UCSD-AML1 (cell line): ENCODE measurements at regions not wholly inside any gene's neighbourhood (a gene's known extent, or its start where the extent isn't known, plus 50 kb on each side); places are given as distances from the start of the nearest gene placed in this dataset.
"Not testable (repeated sequence)": the region's sequence is repeated elsewhere in the genome, so short reads cannot be mapped to it uniquely, and the experiment has no call there.

Source experiments
- DNase-seq: peaks from one replicate; lab custom pipeline; 2025; ENCODE audit not compliant: unreplicated experiment; lab: John Stamatoyannopoulos, UW

DNA sequence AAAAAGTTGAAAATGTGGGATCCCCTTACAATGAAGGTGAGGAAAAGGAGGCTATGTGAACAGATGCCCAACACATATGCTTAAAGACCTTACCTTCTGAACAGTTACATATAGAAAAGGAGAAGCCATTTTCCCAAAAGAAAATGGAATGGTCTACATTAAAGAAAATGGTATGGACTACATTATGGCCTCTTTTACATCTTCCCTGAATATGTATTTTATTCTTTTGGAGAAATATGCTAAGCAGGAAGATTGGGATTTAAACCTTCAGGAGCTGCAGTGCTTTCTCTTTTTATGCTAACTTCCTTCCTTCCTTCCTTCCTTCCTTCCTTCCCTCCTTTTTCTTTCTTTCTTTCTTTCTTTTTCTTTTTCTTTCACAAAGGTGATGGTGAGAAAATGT is 155.4 kb downstream of the SEC23IP start:
- DNase-seq, result no peak

DNA sequence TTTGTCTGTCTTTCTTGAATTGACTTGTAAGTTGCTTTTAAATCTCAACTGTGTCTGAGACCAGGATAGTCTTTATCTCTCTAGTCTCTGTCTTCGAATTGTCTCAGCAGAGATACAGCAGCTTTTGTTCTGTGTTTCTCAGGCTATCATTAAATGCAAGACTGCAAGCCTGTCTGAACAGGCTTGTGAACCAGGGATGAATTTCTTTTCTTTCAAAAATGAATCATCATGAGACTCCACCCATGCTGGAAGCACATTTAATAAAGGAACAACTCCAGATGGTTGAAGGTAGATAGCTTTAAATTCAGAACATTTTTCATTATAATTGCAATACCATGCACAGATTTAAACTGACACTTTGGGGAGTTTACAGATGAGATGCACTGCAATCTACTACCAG is 155.9 kb downstream of the SEC23IP start:
- DNase-seq, result no peak

DNA sequence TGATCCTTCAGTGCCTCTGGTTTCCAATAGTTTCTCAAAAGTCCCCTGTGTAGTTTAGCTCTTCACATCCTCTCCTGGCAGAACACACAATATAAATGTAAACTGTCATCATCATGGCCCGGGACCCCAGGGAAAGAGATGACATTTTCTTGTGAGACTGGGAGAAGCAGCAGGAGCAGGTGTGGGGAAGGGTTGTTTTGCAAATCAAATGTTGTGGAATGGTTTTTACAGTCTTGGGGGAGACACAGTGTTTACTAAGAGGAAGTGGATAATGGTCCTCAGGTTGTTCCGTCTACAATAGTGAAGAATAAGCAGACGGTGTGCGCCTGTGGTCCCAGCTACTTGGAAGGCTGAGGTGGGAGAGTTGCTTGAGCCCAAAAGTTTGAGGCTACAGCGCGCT is 159.1 kb downstream of the SEC23IP start:
- DNase-seq, result no peak

DNA sequence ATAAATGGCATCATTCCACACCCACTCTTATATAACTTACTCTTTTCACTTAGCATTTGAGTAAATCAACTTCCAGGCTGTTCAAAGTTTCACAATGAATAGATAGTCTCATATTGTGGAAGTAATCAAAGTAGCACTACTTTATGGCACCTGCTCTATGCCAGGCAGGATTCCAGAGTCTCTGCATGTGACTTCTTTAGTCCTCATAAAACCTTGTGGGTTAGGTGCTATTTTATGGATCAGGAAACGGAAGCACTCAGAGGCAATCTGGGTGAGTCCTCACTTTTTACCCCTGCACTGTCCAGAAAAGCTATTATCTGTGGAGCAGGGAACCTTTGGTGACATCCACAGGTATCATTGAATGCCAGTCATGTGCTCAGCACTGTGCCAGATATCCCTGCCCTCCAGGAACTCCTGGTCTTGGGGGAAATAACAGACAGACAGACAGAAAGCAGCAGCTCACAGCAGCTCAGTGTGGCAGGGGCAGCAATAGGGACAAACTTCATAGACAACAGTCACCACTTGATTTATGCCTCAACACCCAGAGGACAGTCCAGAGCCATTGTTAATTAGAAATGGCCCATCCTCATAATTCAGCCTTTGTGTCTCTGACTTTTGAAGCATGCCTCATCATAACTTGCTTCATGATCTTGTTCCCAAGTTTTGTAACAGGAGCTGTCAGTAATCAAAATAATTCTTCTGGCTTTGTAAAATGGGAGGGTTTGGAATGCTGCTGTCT is 160.6 kb downstream of the SEC23IP start:
- no peak for DNase-seq

DNA sequence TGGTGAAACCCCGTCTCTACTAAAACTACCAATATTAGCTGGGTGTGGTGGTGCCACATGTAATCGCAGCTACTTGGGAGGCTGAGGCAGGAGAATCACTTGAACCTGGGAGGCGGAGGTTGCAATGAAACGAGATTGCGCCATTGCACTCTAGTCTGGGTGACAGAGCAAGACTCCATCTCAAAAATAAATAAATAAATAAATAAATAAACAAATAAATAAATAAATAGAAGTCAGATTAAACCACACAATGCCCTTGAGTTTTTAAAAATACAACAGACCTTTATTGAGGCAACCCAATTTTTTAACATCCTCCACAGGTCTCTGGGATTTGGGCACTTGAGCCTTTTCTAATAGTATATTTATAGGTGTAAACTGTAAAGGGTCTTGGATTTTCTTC is 167.3 kb downstream of the SEC23IP start:
- DNase-seq, result not testable (repeated sequence)

DNA sequence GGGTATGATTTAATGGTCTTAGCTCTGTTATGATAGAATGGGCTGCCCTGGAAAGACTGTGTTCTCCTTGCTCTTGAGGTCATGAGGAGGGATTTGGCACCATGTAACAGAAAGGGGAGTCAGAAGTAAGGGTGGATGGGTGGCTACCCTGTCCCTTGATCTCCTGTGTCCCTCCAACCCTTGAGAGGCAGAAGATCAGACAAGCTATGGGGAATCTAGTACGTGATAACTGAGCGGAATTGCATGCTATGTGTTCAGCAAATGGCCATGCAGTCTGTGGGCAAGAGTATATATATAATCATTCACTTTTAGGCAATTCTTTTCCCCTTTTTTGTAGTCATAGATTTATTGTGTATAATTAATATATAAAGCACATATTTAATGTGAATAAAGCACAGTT is 174.9 kb downstream of the SEC23IP start:
- DNase-seq, result no peak

DNA sequence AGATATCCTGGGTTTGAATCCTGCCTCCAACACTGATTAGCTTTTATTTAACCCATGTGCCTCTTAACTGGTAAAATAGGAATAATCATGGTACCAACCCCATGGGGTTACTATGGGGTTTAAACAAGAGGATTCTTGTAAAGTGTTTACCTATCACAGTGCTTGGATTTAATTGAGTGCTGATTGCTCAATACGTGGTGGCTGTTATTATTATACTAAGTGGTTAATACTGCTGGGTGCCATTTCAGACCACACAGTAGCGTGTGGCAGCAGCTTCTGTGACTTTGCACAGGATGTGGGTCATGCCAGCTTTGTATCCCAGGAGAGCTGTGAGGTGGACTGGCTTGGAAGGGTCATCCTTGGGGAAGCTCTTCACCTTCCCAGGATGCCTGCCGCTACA is 177.2 kb downstream of the SEC23IP start:
- DNase-seq, result no peak

DNA sequence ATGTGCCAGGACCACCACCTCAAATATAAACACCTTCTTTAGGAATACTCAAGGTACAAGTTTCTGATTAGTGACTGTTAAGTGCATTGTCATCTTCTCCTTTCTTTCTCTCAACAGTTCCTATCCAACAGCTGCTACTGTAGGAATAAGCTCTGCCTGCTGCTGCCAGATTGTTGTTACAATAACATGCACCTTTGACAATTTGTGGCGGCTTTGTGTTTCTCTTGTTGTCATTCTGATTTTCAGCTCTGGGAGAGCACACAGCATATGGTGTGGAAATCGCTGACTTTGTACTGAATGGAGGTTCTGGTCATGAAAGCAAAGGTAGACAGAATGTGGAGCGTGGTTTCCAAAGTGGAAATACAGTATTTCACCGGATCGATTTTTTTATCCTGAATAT is 182.8 kb downstream of the SEC23IP start:
- DNase-seq, result no peak

DNA sequence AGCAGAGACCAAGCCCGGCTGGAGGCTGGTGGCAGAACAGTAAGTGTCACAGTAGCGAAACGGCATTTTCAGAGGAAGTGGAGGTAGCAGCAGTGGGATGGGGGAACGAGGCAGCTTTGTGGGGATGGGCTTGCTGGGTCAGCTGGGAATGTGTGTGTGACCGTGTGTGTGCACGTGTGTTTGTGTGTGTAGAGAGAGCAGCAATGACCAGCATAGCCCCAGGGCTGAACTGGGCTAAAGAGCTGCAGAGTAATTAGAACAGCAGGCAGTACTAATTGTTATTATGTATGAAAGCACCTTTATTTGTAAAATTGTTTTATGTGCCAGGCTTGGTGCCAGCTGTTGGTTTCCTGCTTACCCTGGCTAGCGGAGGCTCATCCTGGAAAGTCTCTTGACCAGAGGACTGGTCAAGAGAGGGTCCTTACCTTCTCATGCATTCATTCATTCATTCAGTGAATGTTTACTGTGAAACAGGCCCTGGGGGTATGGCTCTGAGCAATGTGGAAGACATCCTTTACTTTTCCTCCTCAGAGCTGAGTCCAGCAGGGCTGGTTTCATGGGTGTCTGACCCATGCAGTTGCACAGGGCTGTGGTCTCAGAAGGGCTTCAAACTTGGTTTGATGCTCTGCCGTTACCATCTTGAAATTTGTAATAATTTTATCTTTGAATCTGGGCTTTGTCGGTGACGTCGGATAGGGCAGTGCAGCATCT is 184.6 kb downstream of the SEC23IP start:
- DNase-seq, result no peak

DNA sequence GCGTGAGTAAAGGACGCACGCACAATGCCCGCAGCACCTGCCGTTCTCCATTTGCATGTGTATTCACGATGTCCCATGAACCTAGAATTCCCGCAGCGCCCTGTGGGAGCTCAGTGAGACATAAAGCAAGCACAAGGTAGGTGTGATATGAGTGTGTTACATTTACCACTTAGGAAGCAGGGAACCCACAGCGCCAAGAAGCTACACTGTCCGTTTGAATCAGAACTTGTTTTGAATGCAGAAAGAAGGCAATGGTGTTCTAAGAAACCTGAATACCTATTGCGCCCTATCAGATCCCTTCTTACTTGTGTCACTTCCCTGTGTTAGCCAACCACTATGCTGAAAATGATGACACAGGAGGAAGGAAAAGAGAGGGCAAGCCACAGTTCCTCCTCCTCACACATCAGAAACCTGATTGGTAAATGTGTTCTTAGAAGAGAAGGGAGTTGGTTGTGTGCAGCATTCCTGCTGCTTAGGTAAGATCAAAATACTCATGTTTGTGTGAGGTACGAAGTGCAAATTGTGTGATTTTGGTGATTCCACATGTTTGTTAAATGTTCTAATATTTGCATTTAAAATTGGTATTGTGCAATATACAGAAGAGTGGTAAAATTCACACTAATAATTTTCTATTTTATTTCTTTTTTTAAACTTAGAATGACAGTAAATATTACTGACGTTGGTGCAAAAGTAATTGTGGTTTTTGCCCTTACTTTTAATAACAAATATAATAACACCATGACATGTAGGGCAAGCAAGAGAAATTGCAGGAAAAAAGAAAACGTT is 185.4 kb downstream of the SEC23IP start:
- no peak for DNase-seq

DNA sequence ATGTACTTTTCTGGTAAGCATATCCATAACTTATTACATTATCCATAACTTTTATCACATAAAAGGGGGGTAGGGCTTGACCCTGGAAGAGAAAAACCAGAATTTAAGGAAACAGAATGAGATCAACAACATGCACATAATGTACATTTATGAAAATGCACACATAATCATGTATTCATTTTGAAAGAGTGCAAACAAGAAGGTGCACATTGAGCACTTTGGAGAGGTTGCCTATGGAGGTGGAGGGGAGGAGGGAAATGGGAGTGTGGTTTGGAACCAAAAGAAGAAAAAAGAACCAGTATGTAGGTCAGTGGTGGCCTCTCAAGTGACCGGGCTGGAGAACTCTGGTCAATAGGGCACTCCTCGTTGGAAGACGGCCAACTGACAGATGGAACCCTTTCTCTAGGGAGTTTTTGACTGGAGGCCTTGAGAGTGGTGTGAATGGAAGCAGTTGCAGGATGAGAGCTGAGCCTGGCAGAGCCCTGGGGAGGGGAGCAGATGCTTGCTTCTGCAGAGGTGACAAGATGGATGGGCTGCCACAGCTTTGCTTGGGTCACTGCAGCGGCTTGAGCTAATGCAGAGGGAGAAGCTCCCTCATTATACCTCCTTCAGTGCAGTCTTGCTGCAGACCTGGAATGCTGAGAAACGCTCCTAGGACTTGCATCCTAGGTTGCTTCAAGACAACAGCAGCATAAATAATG is 192.7 kb downstream of the SEC23IP start:
- no peak for DNase-seq

DNA sequence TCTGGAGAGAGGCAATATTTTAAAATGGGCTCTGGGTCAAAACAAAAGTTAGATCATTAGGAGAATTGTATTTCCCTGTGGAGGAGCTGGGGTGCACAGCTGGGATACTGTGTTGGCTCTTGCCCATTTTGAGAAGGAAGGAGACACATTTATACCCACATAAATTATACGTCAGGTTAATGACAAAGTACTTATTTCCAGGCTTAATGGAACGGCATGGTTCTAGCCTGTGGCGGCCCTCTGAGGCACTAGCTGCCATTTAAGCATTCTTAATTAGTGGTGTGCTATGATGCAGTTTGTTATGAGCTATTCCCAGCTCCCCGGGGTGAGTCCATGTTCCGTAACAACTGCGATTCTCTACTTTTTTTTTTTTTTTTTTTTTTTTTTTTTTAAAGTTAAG is 193.5 kb downstream of the SEC23IP start:
- no peak for DNase-seq

DNA sequence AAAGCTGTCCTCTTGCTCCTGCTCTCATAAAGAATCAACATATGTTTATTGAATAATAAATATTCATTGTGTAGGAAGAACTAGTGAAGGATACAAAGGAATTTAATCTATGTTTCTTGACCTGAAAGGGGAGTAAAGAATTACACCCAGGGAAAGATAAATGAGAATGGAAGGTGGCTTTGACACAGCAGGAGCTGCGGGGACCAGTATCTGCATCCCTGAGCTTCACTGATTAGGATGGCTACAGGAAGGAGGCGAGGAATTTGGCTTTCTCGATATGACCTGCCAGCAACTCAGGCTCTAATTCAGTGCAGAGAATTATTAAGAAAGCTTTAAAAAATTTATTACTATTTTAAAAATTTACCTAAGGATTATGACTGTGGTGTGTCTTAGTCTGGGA is 194.6 kb downstream of the SEC23IP start:
- no peak for DNase-seq

DNA sequence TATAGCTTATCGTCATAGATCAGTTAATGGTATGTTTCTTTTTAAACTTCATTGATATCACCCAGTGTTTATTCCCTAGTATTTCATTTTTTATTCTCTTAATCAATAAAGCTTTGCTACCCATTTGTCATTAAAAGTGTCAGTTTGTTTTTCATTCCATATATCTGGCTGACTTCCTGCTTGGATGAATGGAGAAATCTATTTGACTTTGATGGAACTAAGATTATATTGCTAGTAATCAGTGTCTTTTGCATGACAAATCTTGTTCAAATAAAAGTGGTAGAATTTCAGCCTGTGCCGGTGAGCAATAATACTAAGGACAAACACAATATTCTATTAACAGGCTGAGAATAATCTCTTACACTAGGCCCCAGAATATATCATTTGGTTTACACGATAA is 203.3 kb downstream of the SEC23IP start:
- no peak for DNase-seq

DNA sequence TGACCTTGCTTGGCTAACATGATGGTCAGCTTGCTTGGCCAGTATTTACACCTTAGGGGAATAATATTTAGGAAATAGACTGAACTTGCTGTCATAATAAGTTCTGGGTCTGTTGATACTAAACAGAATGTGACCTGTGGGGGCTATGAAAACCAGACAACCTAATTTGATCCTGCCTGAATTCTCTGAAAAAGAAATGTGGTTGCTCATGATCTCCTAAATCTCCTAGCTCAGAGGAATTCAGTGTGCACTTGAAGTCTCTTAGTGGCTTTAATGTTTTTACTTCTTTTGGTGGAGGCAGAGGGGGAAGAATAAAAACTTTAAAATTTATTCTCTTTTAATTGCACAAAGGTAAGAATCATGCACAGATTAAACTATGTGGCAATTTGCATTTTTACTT is 205.2 kb downstream of the SEC23IP start:
- no peak for DNase-seq

DNA sequence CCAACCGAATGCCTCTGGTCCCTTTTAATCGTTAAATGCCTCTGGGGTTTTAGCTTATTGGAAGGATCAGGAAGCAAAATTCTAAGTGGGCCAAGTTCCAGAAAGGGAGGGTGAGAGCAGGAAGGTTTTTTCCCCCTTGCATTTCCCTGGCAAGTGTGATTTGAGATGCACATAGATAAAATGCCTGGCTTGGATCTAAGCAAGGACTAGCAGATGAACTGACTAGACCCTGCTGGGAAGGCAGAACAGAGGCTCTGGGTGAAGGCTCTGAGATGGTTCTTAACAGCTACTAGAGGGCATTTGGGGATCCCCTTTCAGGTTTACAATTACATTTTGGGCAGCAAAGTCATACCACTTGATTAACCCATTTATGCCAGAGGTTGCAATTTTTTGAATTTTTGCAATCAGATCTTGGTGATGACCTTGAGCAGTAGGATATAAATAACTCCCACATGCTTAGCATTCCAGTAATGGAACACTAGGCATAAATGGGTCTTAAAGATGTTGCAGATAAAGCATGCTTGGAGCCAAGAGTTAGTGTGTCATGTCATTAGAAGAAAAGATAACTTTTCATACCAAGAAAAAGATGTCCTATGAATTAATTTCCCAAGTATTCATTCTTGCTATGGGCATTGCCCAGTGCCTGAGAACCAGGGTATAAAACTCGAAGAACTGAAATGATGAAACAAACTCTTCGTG is 205.9 kb downstream of the SEC23IP start:
- DNase-seq, result no peak

DNA sequence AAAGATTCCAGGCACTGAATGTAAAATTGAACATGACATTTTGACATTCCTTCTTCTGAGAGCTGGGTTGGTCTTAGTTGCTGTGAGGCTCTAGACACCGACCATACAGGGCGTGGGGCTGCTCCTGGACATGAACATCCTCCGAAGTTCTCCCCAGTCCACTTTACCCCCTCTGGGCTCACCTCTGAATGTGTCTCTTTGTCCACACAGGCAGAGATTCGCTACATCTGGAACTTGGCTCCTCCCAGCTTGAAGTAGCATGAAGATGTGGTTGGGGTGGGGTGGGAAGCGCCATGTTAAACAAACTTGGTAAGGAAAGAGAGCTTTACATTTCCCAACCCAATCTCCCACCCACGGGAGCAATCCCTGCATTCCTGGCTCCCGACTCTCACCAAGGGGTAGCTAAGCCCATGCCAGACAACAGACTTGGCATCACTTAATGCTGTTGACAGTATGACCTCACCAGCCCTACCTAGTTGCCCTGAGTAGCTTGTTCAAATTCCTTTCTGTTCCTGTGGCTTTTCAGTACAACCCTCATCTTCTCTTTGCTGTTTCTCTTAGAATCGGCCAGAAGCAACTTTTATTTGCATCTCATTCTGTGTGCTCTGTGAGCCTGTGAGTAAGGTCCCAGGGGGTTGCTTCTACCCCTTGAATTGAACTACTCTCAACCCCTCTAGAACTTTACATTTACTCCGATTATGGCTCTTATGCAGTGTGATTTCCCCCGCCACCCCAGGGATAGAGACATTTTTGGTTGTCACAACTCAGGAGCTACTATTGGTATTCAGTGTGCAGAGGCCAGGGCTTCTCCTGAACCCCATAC is 211.4 kb downstream of the SEC23IP start:
- no peak for DNase-seq

DNA sequence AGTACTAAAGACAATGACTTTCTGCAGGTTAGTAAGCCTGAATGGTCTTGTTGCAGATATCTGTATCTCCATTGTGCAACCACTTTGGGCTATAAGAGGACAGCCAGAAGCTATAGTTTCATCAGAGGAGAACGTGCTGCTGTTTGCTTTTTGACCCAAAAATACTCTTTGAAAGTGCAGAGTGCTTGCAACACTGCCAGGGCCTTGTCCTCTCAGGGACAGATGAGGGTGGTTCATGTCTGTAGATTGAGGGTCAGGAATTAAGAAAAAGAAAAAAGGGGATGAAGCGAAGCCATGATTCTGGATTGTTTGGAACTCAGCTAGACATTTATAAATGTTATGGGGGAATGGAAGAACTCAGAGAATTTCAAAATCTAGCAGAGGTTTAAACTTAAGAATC is 212.5 kb downstream of the SEC23IP start:
- DNase-seq, result no peak

DNA sequence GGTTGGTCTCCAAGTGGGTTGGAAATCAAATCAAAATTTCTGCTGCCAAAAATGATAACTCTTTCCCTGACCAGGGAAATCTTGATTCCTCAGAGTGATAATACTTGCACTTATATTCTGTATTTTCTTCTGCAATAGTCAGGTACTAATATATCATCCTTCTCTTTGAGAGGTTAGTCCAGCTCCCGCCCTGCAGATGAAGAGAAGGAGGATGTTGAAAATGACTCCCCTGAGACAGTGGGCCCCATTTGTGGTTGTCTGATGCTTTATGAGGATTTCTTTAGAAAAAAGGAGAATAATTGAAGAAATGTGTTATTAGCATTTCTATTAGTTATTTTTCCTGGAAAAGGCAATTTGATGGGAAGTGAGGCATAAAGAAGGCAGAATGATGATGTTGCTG is 213.0 kb downstream of the SEC23IP start:
- no peak for DNase-seq

DNA sequence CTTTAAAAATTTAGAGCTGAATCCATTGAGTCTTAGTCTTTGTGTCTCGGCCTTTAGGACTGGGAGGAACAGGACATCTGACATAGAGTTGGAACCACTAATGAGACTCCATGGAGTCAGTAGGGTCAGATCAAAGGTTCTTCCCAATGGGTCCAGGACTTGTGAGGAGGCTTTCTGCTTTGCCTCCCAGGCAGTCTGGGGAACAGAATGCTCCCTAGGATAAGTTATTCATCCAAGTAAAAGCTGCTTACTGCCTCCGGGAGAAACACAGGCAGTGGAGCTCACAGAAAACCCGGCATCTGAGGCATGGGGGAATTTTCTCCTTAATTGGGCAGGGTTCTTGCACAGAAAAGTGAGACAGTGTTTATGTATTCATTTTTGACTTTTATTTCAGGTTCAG is 216.4 kb downstream of the SEC23IP start:
- DNase-seq, result no peak
